ENCODE measurements at regions not wholly inside any gene's neighbourhood (a gene's known extent, or its start where the extent isn't known, plus 50 kb on each side); places are given as distances from the start of the nearest gene placed in this dataset.

GRCh38 chr15:95757171-95757570, 573.3 kb upstream of the NR2F2 start:
- ATAC-seq (ENCODE audit: insufficient read depth, low read depth) = no peak
- no peak overlapping the region for H3K4me2 ChIP-seq (ENCODE audit: insufficient read depth, low read length)
- no peak overlapping the region for H3K4me3 ChIP-seq (ENCODE audit: low read depth in 1 of 2, low read length in 2 of 2)
- H3K36me3 ChIP-seq (ENCODE audit: insufficient read depth, low read length) = no peaks in the 10 kb centered on the region
- no peak overlapping the region for H2AFZ ChIP-seq (ENCODE audit: low read depth, low read length)
- TF ChIP-seq EZH2 (IDR thresholded peaks at IDR 0.05; ENCODE audit: borderline replicate concordance, low read depth, low read length, severe bottlenecking) (no peak), CTCF (IDR thresholded peaks at IDR 0.05; ENCODE audit: borderline replicate concordance, extremely low read depth, low read length, poor library complexity, severe bottlenecking) (no peak)
- no peak overlapping the region for H3K27ac ChIP-seq (ENCODE audit: low read length)
- H3K27me3 ChIP-seq (ENCODE audit: insufficient read depth, low read length, poor library complexity) = no peaks in the 10 kb centered on the region
- H4K20me1 ChIP-seq (ENCODE audit: insufficient read depth, low read length) = no peaks in the 10 kb centered on the region
- no peaks in the 10 kb centered on the region for H3K4me1 ChIP-seq (ENCODE audit: insufficient read depth, low read length)
- DNase-seq = no peak
- H3K9ac ChIP-seq (ENCODE audit: low read depth, low read length) = no peak overlapping the region
- H3K9me3 ChIP-seq (ENCODE audit: insufficient read depth, low read length, severe bottlenecking) = no peaks in the 10 kb centered on the region
- H3K79me2 ChIP-seq (ENCODE audit: insufficient read depth, low read length) = no peaks in the 10 kb centered on the region

- no peak overlapping the region for H2AFZ ChIP-seq (ENCODE audit: low read depth, low read length)
- H3K27me3 ChIP-seq (ENCODE audit: insufficient read depth, low read length, poor library complexity) = no peaks in the 10 kb centered on the region
- no peak for TF ChIP-seq EZH2 (IDR thresholded peaks at IDR 0.05; ENCODE audit: borderline replicate concordance, low read depth, low read length, severe bottlenecking)
- TF ChIP-seq CTCF (IDR thresholded peaks at IDR 0.05; ENCODE audit: borderline replicate concordance, extremely low read depth, low read length, poor library complexity, severe bottlenecking) = no peak
- no peak overlapping the region for H3K4me2 ChIP-seq (ENCODE audit: insufficient read depth, low read length)
- H3K9ac ChIP-seq (ENCODE audit: low read depth, low read length) = no peak overlapping the region
- no peaks in the 10 kb centered on the region for H3K4me1 ChIP-seq (ENCODE audit: insufficient read depth, low read length)
- no peak overlapping the region for H3K4me3 ChIP-seq (ENCODE audit: low read depth in 1 of 2, low read length in 2 of 2)
- no peaks in the 10 kb centered on the region for H3K36me3 ChIP-seq (ENCODE audit: insufficient read depth, low read length)
- no peak overlapping the region for H3K27ac ChIP-seq (ENCODE audit: low read length)
- no peak for ATAC-seq (ENCODE audit: insufficient read depth, low read depth)
- no peaks in the 10 kb centered on the region for H4K20me1 ChIP-seq (ENCODE audit: insufficient read depth, low read length)
- no peaks in the 10 kb centered on the region for H3K79me2 ChIP-seq (ENCODE audit: insufficient read depth, low read length)
- no peak for DNase-seq
- H3K9me3 ChIP-seq (ENCODE audit: insufficient read depth, low read length, severe bottlenecking) = no peaks in the 10 kb centered on the region
Measured at GRCh38 chr15:95758451-95758850, 572.0 kb upstream of the NR2F2 start.

GRCh38 chr15:95758851-95759250, 571.6 kb upstream of the NR2F2 start:
- no peak overlapping the region for H3K27ac ChIP-seq (ENCODE audit: low read length)
- H2AFZ ChIP-seq (ENCODE audit: low read depth, low read length) = no peak overlapping the region
- TF ChIP-seq CTCF (IDR thresholded peaks at IDR 0.05; ENCODE audit: borderline replicate concordance, extremely low read depth, low read length, poor library complexity, severe bottlenecking) (no peak), EZH2 (IDR thresholded peaks at IDR 0.05; ENCODE audit: borderline replicate concordance, low read depth, low read length, severe bottlenecking) (no peak)
- ATAC-seq (ENCODE audit: insufficient read depth, low read depth) (no peak), DNase-seq (no peak)
- no peaks in the 10 kb centered on the region for H3K27me3 ChIP-seq (ENCODE audit: insufficient read depth, low read length, poor library complexity)
- H3K4me3 ChIP-seq (ENCODE audit: low read depth in 1 of 2, low read length in 2 of 2) = no peak overlapping the region
- H3K4me1 ChIP-seq (ENCODE audit: insufficient read depth, low read length) = no peaks in the 10 kb centered on the region
- H4K20me1 ChIP-seq (ENCODE audit: insufficient read depth, low read length) = no peaks in the 10 kb centered on the region
- H3K36me3 ChIP-seq (ENCODE audit: insufficient read depth, low read length) = no peaks in the 10 kb centered on the region
- H3K9ac ChIP-seq (ENCODE audit: low read depth, low read length) = no peak overlapping the region
- no peaks in the 10 kb centered on the region for H3K9me3 ChIP-seq (ENCODE audit: insufficient read depth, low read length, severe bottlenecking)
- H3K79me2 ChIP-seq (ENCODE audit: insufficient read depth, low read length) = no peaks in the 10 kb centered on the region
- H3K4me2 ChIP-seq (ENCODE audit: insufficient read depth, low read length) = no peak overlapping the region

- Histone ChIP-seq H3K27me3 (ENCODE audit: insufficient read depth, low read length, poor library complexity) (no peaks in the 10 kb centered on the region), H3K9ac (ENCODE audit: low read depth, low read length) (no peak overlapping the region), H3K27ac (ENCODE audit: low read length) (no peak overlapping the region), H3K9me3 (ENCODE audit: insufficient read depth, low read length, severe bottlenecking) (no peaks in the 10 kb centered on the region), H3K4me1 (ENCODE audit: insufficient read depth, low read length) (no peaks in the 10 kb centered on the region), H3K4me2 (ENCODE audit: insufficient read depth, low read length) (no peak overlapping the region), H4K20me1 (ENCODE audit: insufficient read depth, low read length) (no peaks in the 10 kb centered on the region), H3K4me3 (ENCODE audit: low read depth in 1 of 2, low read length in 2 of 2) (no peak overlapping the region), H3K36me3 (ENCODE audit: insufficient read depth, low read length) (no peaks in the 10 kb centered on the region), H3K79me2 (ENCODE audit: insufficient read depth, low read length) (no peaks in the 10 kb centered on the region), H2AFZ (ENCODE audit: low read depth, low read length) (no peak overlapping the region)
- DNase-seq (no peak), ATAC-seq (ENCODE audit: insufficient read depth, low read depth) (no peak)
- no peak for TF ChIP-seq CTCF (IDR thresholded peaks at IDR 0.05; ENCODE audit: borderline replicate concordance, extremely low read depth, low read length, poor library complexity, severe bottlenecking)
- TF ChIP-seq EZH2 (IDR thresholded peaks at IDR 0.05; ENCODE audit: borderline replicate concordance, low read depth, low read length, severe bottlenecking) = no peak
Measured at GRCh38 chr15:95760508-95760907, 570.0 kb upstream of the NR2F2 start.
